Ectodermal cell (in vitro differentiated cells): ENCODE measurements at regions not wholly inside any gene's neighbourhood (a gene's known extent, or its start where the extent isn't known, plus 50 kb on each side); places are given as distances from the start of the nearest gene placed in this dataset.

ENCODE experiments used
- H3K27ac ChIP-seq: 2 replicates; pipeline ENCODE4 v1.7.0; 2013; ENCODE audit warnings: mild to moderate bottlenecking, low read depth, low read length; ENCODE audit not compliant: insufficient read depth, poor library complexity, severe bottlenecking
- H3K27me3 ChIP-seq: 2 replicates; pipeline ENCODE4 v1.7.0; 2013; ENCODE audit warnings: mild to moderate bottlenecking, low read length; ENCODE audit not compliant: insufficient read depth, control insufficient read depth, poor library complexity, severe bottlenecking
- H3K36me3 ChIP-seq: one replicate; pipeline ENCODE4 v1.7.0; 2013; ENCODE audit warnings: low read length; ENCODE audit not compliant: control insufficient read depth, insufficient read depth
- H3K4me1 ChIP-seq: one replicate; pipeline ENCODE4 v1.7.0; 2013; ENCODE audit warnings: low read length; ENCODE audit not compliant: control insufficient read depth, insufficient read depth
- H3K4me3 ChIP-seq: 2 replicates; pipeline ENCODE4 v1.7.0; 2013; ENCODE audit warnings: low read depth, low read length, control low read depth; ENCODE audit not compliant: insufficient read depth
- H3K9me3 ChIP-seq: 2 replicates; pipeline ENCODE4 v1.7.0; 2013; ENCODE audit warnings: mild to moderate bottlenecking, low read length, moderate library complexity; ENCODE audit not compliant: control insufficient read depth
- WGBS, 2 experiments: methylation state at CpG; one replicate each; pipeline ENCODE4 v1.1.7; 2013; ENCODE audit warnings: missing lambda C conversion rate in 2 of 2; 5-methylcytosine and 5-hydroxymethylcytosine counted together

GRCh38 chr18:38993342-38993741 is 1427.7 kb upstream of the CELF4 start:
- no peaks in the 10 kb centered on the region for H3K4me1 ChIP-seq
- H3K9me3 ChIP-seq = no peaks in the 10 kb centered on the region
- no peak overlapping the region for H3K4me3 ChIP-seq
- H3K27ac ChIP-seq = no peak overlapping the region
- no peaks in the 10 kb centered on the region for H3K27me3 ChIP-seq
- no peaks in the 10 kb centered on the region for H3K36me3 ChIP-seq
- 83 to 94% methylated on average over 1 of the region's 1 CpG for WGBS, 2 experiments

DNA sequence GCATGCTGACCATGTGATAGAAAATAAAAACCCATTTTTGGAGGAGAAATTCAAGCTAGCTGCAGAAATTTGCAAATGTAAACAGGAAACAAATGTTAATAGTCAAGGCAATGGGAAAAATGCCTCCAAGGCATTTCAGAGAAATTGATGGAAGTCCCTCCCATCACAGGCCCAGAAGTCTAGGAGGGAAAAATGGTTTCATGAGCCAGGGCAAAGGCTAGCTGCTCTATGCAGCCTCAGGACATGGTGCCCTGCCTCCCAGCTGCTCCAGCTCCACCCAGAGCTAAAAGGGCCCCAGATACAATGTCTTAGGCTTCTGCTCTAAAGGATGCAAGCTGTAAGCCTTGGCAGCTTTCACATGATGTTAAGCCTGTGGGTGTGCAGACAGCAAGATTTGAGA is 1419.4 kb upstream of the CELF4 start:
- no peak overlapping the region for H3K4me3 ChIP-seq
- H3K36me3 ChIP-seq = no peaks in the 10 kb centered on the region
- H3K27ac ChIP-seq = no peak overlapping the region
- no peaks in the 10 kb centered on the region for H3K27me3 ChIP-seq
- no peaks in the 10 kb centered on the region for H3K4me1 ChIP-seq
- H3K9me3 ChIP-seq = no peaks in the 10 kb centered on the region

- WGBS, 2 experiments = 83 to 94% methylated on average over 1 of the region's 1 CpG
- H3K4me3 ChIP-seq = no peak overlapping the region
- no peaks in the 10 kb centered on the region for H3K9me3 ChIP-seq
- no peak overlapping the region for H3K27ac ChIP-seq
- no peaks in the 10 kb centered on the region for H3K4me1 ChIP-seq
- H3K27me3 ChIP-seq = no peaks in the 10 kb centered on the region
- H3K36me3 ChIP-seq = no peaks in the 10 kb centered on the region
These were observed 1416.5 kb upstream of the CELF4 start for GRCh38 chr18:38982072-38982471.

GRCh38 chr18:38981389-38981788 is 1415.8 kb upstream of the CELF4 start:
- 97 to 100% methylated on average over 2 of the region's 2 CpGs for WGBS, 2 experiments
- Histone ChIP-seq H3K27me3 (no peaks in the 10 kb centered on the region), H3K9me3 (no peaks in the 10 kb centered on the region)

DNA sequence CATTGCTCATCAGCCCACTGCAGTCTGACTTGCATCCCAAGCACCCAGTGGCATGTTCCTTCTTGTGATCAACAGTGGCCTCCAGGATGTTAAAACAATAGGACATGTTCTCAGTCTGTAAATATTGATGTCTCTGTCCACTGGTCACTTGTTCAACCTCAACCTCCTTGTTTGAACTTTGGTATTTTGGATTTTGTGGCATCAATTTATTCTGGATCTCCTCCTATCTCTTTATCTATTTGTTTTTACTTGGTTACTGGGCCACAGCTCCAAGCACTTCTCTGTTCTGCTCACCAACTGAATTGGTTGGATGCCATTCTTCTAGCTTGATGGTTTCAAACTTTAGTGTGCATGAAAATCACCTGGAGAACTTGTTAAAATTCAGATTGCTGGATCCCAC is 1414.8 kb upstream of the CELF4 start:
- H3K36me3 ChIP-seq = no peaks in the 10 kb centered on the region
- H3K27me3 ChIP-seq = no peaks in the 10 kb centered on the region
- no peaks in the 10 kb centered on the region for H3K9me3 ChIP-seq
- no peaks in the 10 kb centered on the region for H3K4me1 ChIP-seq
- H3K27ac ChIP-seq = no peak overlapping the region
- H3K4me3 ChIP-seq = no peak overlapping the region

More at GRCh38 chr18:38981389-38981788, 1415.8 kb upstream of the CELF4 start:
- no peaks in the 10 kb centered on the region for H3K4me1 ChIP-seq
- H3K4me3 ChIP-seq = no peak overlapping the region
- no peaks in the 10 kb centered on the region for H3K36me3 ChIP-seq
- no peak overlapping the region for H3K27ac ChIP-seq

DNA sequence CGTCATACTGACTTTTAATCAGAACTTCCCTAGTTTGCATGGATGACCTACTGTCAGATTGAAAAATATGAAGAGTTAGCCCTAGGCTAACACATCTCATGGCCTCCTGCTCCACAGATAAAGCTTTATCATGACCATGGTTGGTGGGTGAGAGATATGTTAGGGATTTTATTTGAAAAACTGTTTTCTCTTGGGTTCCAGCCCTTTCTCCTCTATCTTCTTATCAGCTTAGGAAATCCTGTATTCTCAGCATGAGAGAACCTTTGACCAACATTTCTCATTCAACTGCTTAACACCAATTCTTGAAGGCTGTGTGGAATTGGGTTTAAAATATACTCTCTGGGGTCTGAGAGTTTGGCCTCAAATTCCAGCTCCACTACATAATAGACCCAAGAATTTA is 1407.0 kb upstream of the CELF4 start:
- Histone ChIP-seq H3K4me1 (no peaks in the 10 kb centered on the region), H3K36me3 (no peaks in the 10 kb centered on the region), H3K9me3 (no peaks in the 10 kb centered on the region), H3K27me3 (no peaks in the 10 kb centered on the region), H3K27ac (no peak overlapping the region), H3K4me3 (no peak overlapping the region)
- WGBS, 2 experiments = 88 to 90% methylated on average over 1 of the region's 1 CpG

DNA sequence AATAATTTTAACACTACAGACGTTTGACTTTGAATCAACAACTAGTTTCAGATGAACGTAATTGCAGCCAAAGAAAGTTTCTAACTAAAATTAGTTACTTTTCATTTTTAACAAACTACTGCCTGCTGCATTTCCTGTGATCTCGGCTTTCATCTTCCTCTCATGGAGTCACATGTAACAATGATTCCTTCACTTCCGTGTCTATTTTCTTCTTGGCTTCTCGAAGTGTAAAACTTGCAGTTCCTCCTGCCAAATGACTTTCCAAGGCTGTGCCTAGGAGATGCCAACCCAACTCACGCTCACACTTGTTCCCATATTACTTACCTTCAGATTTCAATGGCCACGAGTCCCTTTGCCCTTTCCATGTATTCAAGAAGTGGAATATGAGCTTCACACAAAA is 1406.3 kb upstream of the CELF4 start:
- H3K36me3 ChIP-seq = no peaks in the 10 kb centered on the region
- no peaks in the 10 kb centered on the region for H3K4me1 ChIP-seq
- 93 to 94% methylated on average over 7 of the region's 7 CpGs for WGBS, 2 experiments
- no peaks in the 10 kb centered on the region for H3K9me3 ChIP-seq
- no peaks in the 10 kb centered on the region for H3K27me3 ChIP-seq
- H3K4me3 ChIP-seq = no peak overlapping the region
- no peak overlapping the region for H3K27ac ChIP-seq

DNA sequence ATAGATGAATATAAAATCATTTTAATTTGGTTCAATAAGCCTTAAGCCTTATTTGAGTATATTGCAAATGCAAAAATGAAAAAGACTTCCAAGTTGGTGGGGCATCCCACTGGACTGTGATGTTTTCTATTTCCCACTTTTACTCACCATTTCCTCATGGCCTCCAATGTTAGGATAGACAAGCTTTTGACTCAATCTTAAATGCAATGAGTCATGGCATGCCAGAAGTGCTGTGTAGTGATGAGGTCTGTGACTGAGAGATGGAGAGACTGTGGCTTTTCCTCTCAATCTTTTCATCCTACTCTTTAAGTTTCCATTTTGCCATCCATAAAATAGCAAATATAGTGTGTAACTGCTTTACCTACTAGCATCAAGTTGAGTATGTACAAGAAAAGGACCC is 1401.2 kb upstream of the CELF4 start:
- H3K27me3 ChIP-seq = no peaks in the 10 kb centered on the region
- H3K9me3 ChIP-seq = no peaks in the 10 kb centered on the region
- no peak overlapping the region for H3K27ac ChIP-seq
- no peaks in the 10 kb centered on the region for H3K4me1 ChIP-seq
- no peak overlapping the region for H3K4me3 ChIP-seq
- H3K36me3 ChIP-seq = no peaks in the 10 kb centered on the region

GRCh38 chr18:38963943-38964660 is 1398.5 kb upstream of the CELF4 start:
- H3K9me3 ChIP-seq = no peaks in the 10 kb centered on the region
- 69 to 87% methylated on average over 1 to 2 of the region's 3 CpGs for WGBS, 2 experiments
- no peak overlapping the region for H3K4me3 ChIP-seq
- H3K27ac ChIP-seq = no peak overlapping the region
- no peaks in the 10 kb centered on the region for H3K27me3 ChIP-seq
- H3K4me1 ChIP-seq = no peaks in the 10 kb centered on the region
- H3K36me3 ChIP-seq = no peaks in the 10 kb centered on the region

GRCh38 chr18:38961880-38962279 is 1396.3 kb upstream of the CELF4 start:
- Histone ChIP-seq H3K36me3 (no peaks in the 10 kb centered on the region), H3K4me1 (no peaks in the 10 kb centered on the region), H3K27ac (no peak overlapping the region), H3K4me3 (no peak overlapping the region), H3K9me3 (no peaks in the 10 kb centered on the region), H3K27me3 (no peaks in the 10 kb centered on the region)
- 29 to 33% methylated on average over 1 of the region's 1 CpG for WGBS, 2 experiments

- WGBS, 2 experiments = 100% methylated on average over 1 of the region's 1 CpG; no CpG with 5 or more reads in 1 of the 2 experiments
- H3K4me3 ChIP-seq = no peak overlapping the region
- H3K27ac ChIP-seq = no peak overlapping the region
- no peaks in the 10 kb centered on the region for H3K36me3 ChIP-seq
- H3K27me3 ChIP-seq = no peaks in the 10 kb centered on the region
- no peaks in the 10 kb centered on the region for H3K9me3 ChIP-seq
- no peaks in the 10 kb centered on the region for H3K4me1 ChIP-seq
These were observed 1392.1 kb upstream of the CELF4 start for GRCh38 chr18:38957736-38958135.
